GM23338 (cell line): ENCODE measurements at regions not wholly inside any gene's neighbourhood (a gene's known extent, or its start where the extent isn't known, plus 50 kb on each side); places are given as distances from the start of the nearest gene placed in this dataset.
"Not testable (repeated sequence)": the region's sequence is repeated elsewhere in the genome, so short reads cannot be mapped to it uniquely, and the experiment has no call there.

ENCODE experiments used
- CTCF ChIP-seq, 2 experiments: fragments of 200-600 bp in 1 of 2; sonication (generic) in 1 of 2; conservative IDR thresholded peaks; 2 replicates each; pipeline versions ENCODE4 v1.5.1 to v1.6.1; 2016 to 2017; ENCODE audit warnings: antibody characterized with exemption in 2 of 2, low read depth in 2 of 2, mild to moderate bottlenecking in 2 of 2, moderate library complexity in 1 of 2
- ETS1 ChIP-seq: IDR thresholded peaks from 2 replicates; pipeline ENCODE4 v1.6.1; 2016; ENCODE audit warnings: antibody characterized with exemption
- EZH2 ChIP-seq: fragments of 200-600 bp; sonication (generic); IDR thresholded peaks from one replicate; pipeline ENCODE4 v1.8.0; 2017; ENCODE audit warnings: antibody characterized with exemption, mild to moderate bottlenecking, low read depth; ENCODE audit not compliant: unreplicated experiment
- EZH2phosphoT487 ChIP-seq: fragments of 200-600 bp; sonication (generic); IDR thresholded peaks from one replicate; pipeline ENCODE4 v1.8.1; 2018; ENCODE audit warnings: antibody characterized with exemption; ENCODE audit not compliant: unreplicated experiment
- POLR2AphosphoS5 ChIP-seq: IDR thresholded peaks from 2 replicates; pipeline ENCODE4 v1.6.1; 2016; ENCODE audit warnings: antibody characterized with exemption, low read depth
- REST ChIP-seq: IDR thresholded peaks from one replicate; pipeline ENCODE4 v1.6.1; 2018; ENCODE audit warnings: antibody characterized with exemption; ENCODE audit not compliant: unreplicated experiment
- STAT1 ChIP-seq: IDR thresholded peaks from one replicate; pipeline ENCODE4 v1.6.1; 2016; ENCODE audit warnings: antibody characterized with exemption; ENCODE audit not compliant: unreplicated experiment
- ZNF331 ChIP-seq: fragments of 250-450 bp; sonication (Bioruptor Pico); IDR thresholded peaks from 2 replicates; pipeline ENCODE4 v1.5.0; 2020; ENCODE audit warnings: low read depth, mild to moderate bottlenecking, moderate library complexity

- TF ChIP-seq CTCF (conservative IDR thresholded peaks at IDR 0.05; ENCODE audit: low read depth in 2 of 2); POLR2AphosphoS5; REST; ZNF331 (CRISPR knock-in tag); EZH2phosphoT487; EZH2; ETS1; STAT1: not testable (repeated sequence)
Observed at GRCh38 chr6:771683-772082, 78.7 kb upstream of the EXOC2 start.
